ENCODE measurements at regions not wholly inside any gene's neighbourhood (a gene's known extent, or its start where the extent isn't known, plus 50 kb on each side); places are given as distances from the start of the nearest gene placed in this dataset.

DNA sequence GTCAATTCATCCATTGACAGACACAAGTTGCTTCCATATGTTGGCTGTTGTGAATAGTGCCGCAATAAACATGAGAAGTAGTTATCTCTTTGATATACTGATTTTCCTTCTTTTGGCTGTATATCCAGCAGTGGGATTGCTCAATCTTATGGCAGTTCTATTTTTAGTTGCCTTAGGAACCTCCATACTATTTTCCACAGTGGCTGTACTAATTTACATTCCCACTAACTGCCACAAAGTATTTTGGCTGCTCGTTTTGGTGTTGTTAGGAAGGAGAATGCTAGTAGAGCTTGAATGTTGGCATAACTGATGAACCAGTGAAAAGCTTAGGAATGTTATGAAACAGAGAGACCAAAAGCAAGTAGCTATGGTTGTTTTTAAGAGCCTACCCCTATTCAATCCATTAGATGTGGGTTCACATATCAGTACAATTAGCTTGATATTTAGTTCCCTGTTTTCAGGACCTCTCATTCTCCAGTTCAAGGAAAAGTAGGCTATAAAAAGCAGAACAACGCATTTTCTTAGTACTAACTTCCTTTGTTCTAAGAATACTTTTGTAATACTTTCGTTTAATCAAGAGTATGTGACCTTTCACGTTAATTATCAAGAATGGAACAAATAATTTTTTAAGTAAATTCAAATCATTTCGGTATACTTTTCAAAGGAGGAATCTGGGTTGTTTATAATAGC is 100.3 kb downstream of the FAS start (continued):
- TF ChIP-seq REST (IDR thresholded peaks at IDR 0.05; ENCODE audit: low read depth) (no peak), RAD21 (IDR thresholded peaks at IDR 0.05; ENCODE audit: low read depth) (no peak), ZNF274 (IDR thresholded peaks at IDR 0.05; ENCODE audit: low read depth, low read length) (no peak), SRF (IDR thresholded peaks at IDR 0.05; ENCODE audit: low read depth) (no peak), ATF3 (IDR thresholded peaks at IDR 0.05) (no peak)

DNA sequence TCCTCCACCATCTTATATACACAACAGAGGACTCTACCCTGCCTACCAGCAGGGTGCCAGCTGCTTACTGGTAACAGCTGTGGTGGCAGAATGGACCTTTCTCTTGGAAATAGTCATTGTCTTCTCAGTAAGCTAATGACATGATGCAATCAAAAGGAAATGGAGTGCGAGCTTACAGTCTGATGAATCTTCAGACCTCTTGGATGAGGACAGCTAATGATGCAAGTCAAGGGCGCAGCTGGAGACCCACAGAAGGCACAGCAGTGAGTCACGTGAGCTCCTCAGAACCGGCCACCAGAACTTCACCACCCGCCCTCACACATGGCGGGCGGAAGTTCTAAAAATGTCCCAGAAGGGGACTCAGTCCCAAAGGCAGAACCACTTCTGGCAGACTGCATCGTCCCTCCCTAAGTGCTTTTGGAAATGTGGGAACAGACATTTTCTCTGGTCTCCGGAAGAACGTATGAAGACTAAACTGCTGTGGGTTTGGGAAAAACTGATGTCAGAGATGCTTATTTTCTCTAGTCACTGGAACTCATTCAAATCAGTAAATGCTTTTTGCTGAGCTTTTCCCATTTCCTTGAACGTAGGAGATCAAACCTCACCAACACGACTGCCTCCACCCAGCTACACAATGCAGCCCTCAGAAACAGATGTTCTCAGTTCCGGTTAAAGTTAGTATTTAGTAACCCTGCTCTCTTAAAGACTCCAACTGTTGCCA is 96.4 kb downstream of the FAS start:
- DNase-seq (ENCODE audit: low read depth, low spot score), result no peak
- Histone ChIP-seq H3K4me2 (ENCODE audit: low read length) (no peak overlapping the region), H3K27ac (ENCODE audit: low read depth, low read length) (no peak overlapping the region), H3K79me2 (ENCODE audit: insufficient read depth, low read length) (no peaks in the 10 kb centered on the region), H3K4me3 (replicated peaks in 1 of 2; ENCODE audit: low read depth in 1 of 2, low read length in 2 of 2) (no peak overlapping the region), H3K9me2 (ENCODE audit: insufficient read depth) (no peaks in the 10 kb centered on the region), H4K20me1 (ENCODE audit: insufficient read depth) (no peaks in the 10 kb centered on the region), H2AFZ (ENCODE audit: low read depth, low read length, poor library complexity, severe bottlenecking) (no peak overlapping the region), H3K36me3 (ENCODE audit: control insufficient read depth in 1 of 2, insufficient read depth in 2 of 2, low read length in 2 of 2) (no peaks in the 10 kb centered on the region), H3K27me3 (ENCODE audit: insufficient read depth, low read length) (no peaks in the 10 kb centered on the region), H3K4me1 (ENCODE audit: control insufficient read depth in 1 of 2, insufficient read depth in 2 of 2, low read length in 2 of 2) (no peaks in the 10 kb centered on the region), H3K9ac (ENCODE audit: low read length) (no peak overlapping the region), H3K9me3 (ENCODE audit: control insufficient read depth in 1 of 2, insufficient read depth in 1 of 2, low read depth in 1 of 2, low read length in 2 of 2) (no peaks in the 10 kb centered on the region)
- CTCF ChIA-PET, result no interaction called here
- no TSS peak for BruUV-seq (replicated peaks)
- TF ChIP-seq CEBPB (IDR thresholded peaks at IDR 0.05; ENCODE audit: low read depth) (peak; percentile 50), JUND (IDR thresholded peaks at IDR 0.05) (no peak)
- POLR2A ChIA-PET, result no interaction called here
- RAD21 ChIA-PET (ENCODE audit: low non-redundant PET in 1 of 2, low total read pairs in 2 of 2, uncharacterized antibody in 2 of 2, unreplicated experiment in 2 of 2), result no interaction called here
- intact Hi-C loops (cut with micrococcal nuclease), result no loop called here
- no peak for ATAC-seq
